Neural progenitor cell (in vitro differentiated cells): ENCODE measurements at regions not wholly inside any gene's neighbourhood (a gene's known extent, or its start where the extent isn't known, plus 50 kb on each side); places are given as distances from the start of the nearest gene placed in this dataset.

ENCODE experiments used
- EZH2 ChIP-seq: fragments of 200-600 bp; sonication (generic); IDR thresholded peaks from 2 replicates; pipeline ENCODE4 v1.6.1; 2017; ENCODE audit warnings: antibody characterized with exemption, mild to moderate bottlenecking, moderate library complexity
- TF ChIP-seq, protein P1 (sequence below): fragments of 200-600 bp; sonication (generic); IDR thresholded peaks from 2 replicates; pipeline ENCODE4 v1.5.1; 2017; ENCODE audit warnings: antibody characterized with exemption, mild to moderate bottlenecking

- TF ChIP-seq EZH2: no peak
- TF ChIP-seq, protein P1, sequence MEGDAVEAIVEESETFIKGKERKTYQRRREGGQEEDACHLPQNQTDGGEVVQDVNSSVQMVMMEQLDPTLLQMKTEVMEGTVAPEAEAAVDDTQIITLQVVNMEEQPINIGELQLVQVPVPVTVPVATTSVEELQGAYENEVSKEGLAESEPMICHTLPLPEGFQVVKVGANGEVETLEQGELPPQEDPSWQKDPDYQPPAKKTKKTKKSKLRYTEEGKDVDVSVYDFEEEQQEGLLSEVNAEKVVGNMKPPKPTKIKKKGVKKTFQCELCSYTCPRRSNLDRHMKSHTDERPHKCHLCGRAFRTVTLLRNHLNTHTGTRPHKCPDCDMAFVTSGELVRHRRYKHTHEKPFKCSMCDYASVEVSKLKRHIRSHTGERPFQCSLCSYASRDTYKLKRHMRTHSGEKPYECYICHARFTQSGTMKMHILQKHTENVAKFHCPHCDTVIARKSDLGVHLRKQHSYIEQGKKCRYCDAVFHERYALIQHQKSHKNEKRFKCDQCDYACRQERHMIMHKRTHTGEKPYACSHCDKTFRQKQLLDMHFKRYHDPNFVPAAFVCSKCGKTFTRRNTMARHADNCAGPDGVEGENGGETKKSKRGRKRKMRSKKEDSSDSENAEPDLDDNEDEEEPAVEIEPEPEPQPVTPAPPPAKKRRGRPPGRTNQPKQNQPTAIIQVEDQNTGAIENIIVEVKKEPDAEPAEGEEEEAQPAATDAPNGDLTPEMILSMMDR: no peak
Measured at GRCh38 chr6:163971841-163972838, 557.6 kb downstream of the QKI start.
